ENCODE measurements at regions not wholly inside any gene's neighbourhood (a gene's known extent, or its start where the extent isn't known, plus 50 kb on each side); places are given as distances from the start of the nearest gene placed in this dataset.

DNA sequence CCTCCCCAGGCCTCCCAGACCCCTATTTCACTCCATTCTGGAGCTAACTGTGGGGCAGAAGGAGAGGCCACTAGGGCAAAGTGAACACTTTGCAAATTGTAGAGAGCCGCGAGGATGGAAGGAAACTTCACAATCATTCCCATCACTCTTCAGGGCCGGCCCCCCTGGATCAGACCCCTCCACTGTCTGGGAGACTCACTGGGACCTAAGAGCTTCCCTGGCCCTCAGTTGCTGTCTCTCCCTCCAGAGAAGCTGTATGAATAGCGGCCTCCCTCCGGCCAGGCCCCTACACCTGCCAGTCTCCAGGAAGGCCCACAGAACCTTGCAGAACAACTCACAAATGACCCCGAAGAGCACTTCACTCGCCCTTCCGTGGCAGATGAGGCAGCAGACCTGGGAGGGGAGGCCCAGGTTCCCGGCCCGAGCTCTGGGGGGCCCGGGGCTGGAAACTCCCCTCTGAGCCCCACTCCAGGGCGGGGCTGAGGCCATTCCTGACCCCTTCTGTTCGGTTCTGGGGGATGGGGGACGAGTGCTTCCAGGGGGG lies 141.9 kb upstream of the IER5L start:
- TF ChIP-seq EP300 (IDR thresholded peaks at IDR 0.05; ENCODE audit: borderline replicate concordance in 1 of 2, low read depth in 1 of 2, low read length in 1 of 2) (no peak), FOSL2 (IDR thresholded peaks at IDR 0.05; ENCODE audit: borderline replicate concordance, low read depth) (no peak), RCOR1 (IDR thresholded peaks at IDR 0.05; ENCODE audit: low read length) (no peak), TCF12 (IDR thresholded peaks at IDR 0.05) (no peak)
